Astrocyte of the cerebellum (primary cell): ENCODE measurements at regions not wholly inside any gene's neighbourhood (a gene's known extent, or its start where the extent isn't known, plus 50 kb on each side); places are given as distances from the start of the nearest gene placed in this dataset.

Source experiments
- DNase-seq: peaks from one replicate; pipeline ENCODE4 v3.0.0-alpha.2; 2011; ENCODE audit warnings: low read depth
- H3K4me3 ChIP-seq: 2 replicates; pipeline ENCODE4 v1.5.1; 2011; ENCODE audit warnings: mild to moderate bottlenecking, low read depth, low read length, moderate library complexity
- CTCF ChIP-seq: IDR thresholded peaks from 2 replicates; pipeline ENCODE4 v1.5.1; 2012; ENCODE audit warnings: low read length, low read depth, moderate library complexity, mild to moderate bottlenecking; ENCODE audit errors: missing control alignments
- in situ Hi-C: cut with HindIII; loops from 2 replicates; pipeline ENCODE4 v1.10.0; 2017; ENCODE audit warnings: low sequenced_read_pairs

DNA sequence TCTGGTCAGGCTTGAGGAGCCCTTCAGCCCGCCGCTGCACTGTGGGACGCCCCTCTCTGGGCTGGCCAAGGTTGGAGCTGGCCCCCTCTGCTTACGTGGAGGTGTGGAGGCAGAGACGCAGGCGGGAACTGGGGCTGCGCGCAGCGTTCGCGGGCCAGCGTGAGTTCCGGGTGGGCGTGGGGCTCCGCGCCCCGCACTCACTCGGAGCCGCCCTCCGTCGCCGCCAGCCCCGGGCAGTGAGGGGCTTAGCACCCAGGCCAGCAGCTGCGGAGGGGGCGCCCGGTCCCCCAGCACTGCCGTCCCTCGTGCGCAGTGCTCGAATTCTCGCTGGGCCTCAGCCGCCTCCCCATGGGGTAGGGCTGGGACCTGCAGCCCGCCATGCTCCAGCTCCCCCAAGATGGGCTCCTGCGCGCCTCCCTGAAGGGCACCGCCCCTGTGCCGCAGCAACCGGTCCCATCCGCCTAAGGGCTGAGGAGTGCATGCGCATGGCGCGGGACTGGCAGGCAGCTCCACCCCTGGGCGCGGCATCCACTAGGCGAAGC lies 695.9 kb downstream of the EPHA7 start:
- no peak overlapping the region for H3K4me3 ChIP-seq
- no peak for DNase-seq
- no peak for TF ChIP-seq CTCF
- in situ Hi-C loops, result no loop called here

GRCh38 chr6:92719773-92720172 lies 699.6 kb downstream of the EPHA7 start:
- no peak for TF ChIP-seq CTCF
- no peak overlapping the region for H3K4me3 ChIP-seq
- DNase-seq, result no peak
- in situ Hi-C loops, result no loop called here

DNA sequence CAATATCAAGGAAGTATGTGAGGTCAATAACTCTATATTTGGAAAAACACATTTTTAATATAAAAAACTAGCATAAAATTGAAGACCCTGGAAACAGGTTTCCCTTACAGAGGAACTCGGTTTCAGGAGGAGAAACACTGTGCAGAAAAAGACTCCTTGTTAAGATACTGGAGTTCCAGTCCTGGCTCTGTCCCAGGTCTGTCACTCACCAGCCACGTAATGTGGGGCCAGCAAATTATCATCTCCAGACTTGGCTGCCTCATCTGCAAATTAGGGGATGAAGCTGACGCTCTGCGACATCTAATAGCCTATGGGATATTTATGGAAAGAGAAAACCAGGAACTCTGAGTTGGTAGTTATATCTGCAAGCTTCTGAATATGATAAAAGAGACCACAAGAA lies 702.7 kb downstream of the EPHA7 start:
- no peak for TF ChIP-seq CTCF
- no peak overlapping the region for H3K4me3 ChIP-seq
- in situ Hi-C loops, result no loop called here

GRCh38 chr6:92715991-92716390 lies 703.4 kb downstream of the EPHA7 start:
- in situ Hi-C loops, result no loop called here
- no peak for TF ChIP-seq CTCF
- no peak overlapping the region for H3K4me3 ChIP-seq
- DNase-seq, result peak; percentile 18

More for the DNA sequence above, 702.7 kb downstream of the EPHA7 start:
- DNase-seq, result no peak

DNA sequence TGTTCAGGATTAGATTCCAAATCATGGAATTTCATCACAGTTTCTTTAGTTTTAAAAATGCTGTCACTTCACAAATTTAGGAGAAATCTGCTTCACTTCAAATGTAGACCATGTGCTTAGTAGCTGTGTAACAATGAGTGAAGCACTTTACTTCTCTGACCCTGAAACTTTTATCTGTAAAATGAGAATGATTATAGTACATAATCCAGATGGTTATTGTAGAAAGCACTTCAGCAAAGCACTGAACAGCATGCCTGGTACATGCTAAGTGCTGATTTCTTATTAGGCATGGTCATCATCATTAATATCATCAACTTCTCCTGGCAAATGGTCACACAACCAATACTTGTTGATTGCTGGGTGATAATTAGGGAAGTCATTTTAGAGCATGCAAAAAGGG lies 705.0 kb downstream of the EPHA7 start:
- in situ Hi-C loops, result no loop called here
- DNase-seq, result no peak
- H3K4me3 ChIP-seq, result no peak overlapping the region
- no peak for TF ChIP-seq CTCF

DNA sequence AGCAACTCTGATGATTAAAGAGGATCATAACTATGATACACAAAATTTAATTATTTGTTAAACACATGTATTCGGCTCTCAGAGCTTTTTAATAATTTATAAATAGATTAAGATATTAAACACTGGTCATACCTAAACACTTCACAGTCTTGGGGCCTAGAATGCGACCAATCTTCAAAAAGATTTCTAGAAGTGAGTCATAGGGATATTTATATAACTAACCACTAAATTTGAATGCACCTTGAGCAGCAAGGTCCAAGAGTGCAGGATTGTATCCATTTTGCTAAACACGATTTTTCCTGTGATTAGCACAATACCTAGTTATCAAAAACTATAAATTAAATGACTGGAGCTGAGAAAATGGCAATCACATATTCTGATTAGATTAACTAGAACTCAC lies 709.3 kb downstream of the EPHA7 start:
- DNase-seq, result no peak
- no peak for TF ChIP-seq CTCF
- in situ Hi-C loops, result no loop called here
- H3K4me3 ChIP-seq, result no peak overlapping the region

DNA sequence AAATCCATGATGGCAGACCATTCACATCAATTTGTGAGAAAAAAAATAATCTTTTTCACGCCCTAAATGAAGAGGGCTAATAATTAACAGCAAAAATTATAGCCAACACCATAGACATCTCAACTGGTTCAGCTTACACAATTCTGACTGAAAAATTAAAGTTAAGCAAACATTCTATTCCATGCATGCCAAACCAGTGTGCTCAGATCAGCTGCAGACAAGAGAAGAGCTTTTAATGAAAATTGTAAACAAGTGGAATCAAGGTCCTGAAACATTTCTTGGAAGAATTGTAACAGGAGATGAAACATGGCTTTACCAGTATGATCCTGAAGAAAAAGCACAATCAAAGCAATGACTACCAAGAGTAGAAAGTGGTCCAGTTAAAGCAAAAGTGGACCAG lies 710.4 kb downstream of the EPHA7 start:
- no peak overlapping the region for H3K4me3 ChIP-seq
- in situ Hi-C loops, result no loop called here
- TF ChIP-seq CTCF, result no peak
- no peak for DNase-seq
